ENCODE measurements at regions not wholly inside any gene's neighbourhood (a gene's known extent, or its start where the extent isn't known, plus 50 kb on each side); places are given as distances from the start of the nearest gene placed in this dataset.

DNA sequence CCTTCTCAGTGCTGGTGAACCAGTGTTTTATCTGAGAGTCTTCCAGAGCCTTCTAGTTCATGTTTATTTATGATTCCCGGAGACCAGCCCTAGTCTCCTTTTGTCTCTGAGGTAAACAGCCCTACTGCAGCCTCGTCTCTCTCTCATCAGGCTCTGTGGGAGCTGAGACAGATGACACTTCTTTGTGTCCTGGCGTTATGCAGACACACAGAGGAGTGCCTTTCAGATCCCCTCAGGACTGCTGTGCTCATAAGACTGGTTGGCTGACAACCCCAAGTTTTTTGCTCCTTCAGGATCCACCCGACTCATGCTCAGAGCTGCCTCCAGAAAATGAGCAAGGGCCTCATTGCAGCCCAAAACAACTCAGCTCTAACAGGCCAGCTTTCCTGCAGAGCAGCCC is 523.8 kb upstream of the SPHKAP start:
- no peak for DNase-seq (ENCODE audit: low read depth)

DNA sequence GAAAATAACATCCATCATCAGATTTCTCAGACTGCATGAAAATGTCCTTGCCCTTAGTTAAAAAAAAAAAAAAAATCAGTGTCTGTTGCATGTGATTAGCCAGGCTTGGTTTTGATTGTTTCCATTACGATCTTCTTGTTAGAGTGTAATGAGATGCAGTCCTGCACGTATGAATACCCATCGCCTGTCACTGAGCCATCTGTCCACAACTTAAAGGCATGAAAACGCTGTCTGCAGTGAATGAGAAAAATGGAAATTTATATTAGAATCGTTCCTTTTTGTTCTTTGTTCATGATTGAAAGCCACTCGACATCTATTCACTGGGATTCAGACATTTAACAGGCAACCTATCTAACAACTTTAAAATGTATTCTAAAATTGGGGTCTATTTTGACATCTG is 521.7 kb upstream of the SPHKAP start:
- DNase-seq (ENCODE audit: low read depth): no peak

GRCh38 chr2:228701506-228701905 is 520.0 kb upstream of the SPHKAP start:
- no peak for DNase-seq (ENCODE audit: low read depth)

- no peak for DNase-seq (ENCODE audit: low read depth)
Measured at GRCh38 chr2:228700638-228701037, 519.2 kb upstream of the SPHKAP start.

DNA sequence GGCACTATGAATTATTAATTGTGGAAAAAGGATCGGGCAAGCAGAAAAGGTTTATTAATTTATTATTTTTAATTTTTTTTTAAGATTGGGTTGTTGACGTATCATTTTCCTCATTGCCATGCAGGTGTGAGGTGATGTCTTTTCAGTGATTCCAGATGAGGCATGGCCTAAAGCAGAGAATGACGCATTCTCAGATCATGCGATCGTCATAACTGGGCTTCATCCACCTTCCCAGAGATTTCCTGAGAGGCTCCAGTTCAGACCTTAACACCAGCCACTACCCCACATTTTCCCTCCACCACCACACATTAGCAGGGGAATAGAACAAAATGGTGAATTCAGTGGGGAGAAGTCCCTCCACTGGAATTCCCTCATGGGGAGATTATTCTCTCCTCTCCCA is 518.4 kb upstream of the SPHKAP start:
- DNase-seq (ENCODE audit: low read depth): no peak

DNA sequence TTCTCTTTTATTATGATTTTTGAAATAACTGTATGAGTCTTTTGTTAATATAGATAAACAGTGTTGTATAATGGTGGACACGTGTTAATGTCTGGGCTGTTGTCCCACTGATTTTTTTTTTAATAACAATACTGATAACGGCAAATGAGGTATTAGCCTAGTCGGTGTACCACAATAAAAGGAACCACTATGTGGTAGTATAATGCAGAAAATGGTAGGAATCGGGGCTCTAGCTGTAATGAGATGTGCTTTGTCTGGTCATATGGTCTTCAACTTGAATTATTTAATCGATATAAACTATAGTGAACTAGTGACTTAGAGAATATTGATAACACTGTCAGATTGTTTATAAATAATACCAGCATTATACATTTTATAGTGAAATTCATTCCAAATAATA is 517.9 kb upstream of the SPHKAP start:
- DNase-seq (ENCODE audit: low read depth): no peak

DNA sequence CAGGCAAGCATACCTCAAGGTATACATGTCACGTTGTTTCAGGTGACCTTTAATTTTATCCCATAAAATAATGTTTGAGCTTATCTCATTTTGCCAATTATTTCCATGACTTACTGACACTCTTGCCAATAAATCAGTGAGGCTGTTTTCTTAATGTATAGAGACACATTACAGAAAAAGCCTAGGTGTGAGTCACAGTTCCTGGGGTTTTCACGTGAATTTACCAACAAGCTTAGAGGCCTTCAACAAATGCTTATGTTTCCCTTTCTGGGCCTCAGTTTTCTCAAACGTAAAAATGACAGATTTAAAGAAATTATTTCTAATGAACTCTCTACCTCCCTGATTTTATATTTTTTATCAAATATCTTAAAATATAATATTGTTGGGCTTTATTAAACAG is 517.5 kb upstream of the SPHKAP start:
- no peak for DNase-seq (ENCODE audit: low read depth)

GRCh38 chr2:228697456-228697855 is 516.0 kb upstream of the SPHKAP start:
- no peak for DNase-seq (ENCODE audit: low read depth)

DNA sequence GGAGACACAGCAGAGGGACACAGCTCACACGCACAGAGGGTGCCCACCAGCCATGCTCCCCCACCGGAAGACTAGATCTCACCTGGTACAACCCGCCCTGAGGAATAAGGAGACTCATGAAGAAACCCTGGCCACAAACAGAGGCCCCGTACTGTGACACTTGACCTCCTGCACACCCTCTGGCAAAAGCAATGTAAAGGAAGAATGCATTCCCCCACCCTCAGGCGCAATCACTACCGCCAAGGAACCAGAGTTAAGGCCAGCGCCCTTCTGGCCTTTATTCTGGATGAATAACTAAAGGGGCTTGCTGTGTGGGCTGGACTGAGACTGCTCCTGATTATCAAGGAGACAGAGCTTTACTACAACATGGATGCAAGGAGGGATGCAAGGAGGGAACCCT is 509.2 kb upstream of the SPHKAP start:
- no peak for DNase-seq (ENCODE audit: low read depth)

DNA sequence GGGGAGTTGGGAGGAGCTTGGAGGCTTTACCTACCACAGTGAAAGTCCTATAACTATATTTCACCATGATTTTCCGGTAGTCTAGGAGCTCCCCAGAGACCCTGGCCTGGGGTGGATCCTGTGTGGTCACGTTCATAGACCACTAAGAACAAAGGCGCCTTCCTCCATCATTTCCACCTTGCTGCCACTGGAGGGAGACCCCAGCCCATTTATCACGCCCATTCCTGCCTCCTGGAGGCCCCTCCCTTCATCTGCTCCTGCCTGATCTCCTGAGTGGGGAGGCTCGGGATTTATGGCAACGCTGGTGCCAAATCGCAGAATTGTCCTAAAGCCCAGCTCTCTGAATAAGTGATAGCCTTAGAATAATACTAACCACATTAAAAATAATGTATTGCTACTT is 507.6 kb upstream of the SPHKAP start:
- no peak for DNase-seq (ENCODE audit: low read depth)

DNA sequence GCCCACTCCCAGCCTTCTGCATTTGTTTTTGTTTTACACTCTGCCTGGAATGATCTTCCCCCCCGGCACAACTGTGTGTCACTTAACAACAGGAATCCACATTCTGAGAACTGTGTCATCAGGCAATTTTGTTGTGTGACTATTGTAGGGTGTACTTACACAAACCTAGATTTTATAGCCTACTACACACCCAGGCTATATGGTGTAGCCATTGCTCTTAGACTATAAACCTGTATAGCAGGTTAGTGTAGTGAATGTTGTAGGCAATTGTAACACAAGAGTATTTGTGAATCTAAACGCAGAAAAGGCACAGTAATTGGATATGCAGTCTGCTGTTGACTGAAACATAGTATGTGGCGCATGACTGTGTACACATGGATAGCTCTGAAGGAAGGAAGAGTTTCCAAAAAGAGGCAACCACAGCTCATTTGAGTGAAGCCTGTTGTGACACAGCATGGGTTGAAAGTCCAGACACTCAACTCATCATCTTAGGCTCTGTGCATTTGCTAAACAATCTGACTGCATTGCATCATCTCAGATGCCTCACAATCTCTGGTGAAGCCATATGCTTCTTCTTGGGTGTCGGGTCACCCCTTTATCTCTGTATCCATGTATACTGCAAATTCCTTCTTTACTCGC is 506.6 kb upstream of the SPHKAP start:
- no peak for DNase-seq (ENCODE audit: low read depth)

DNA sequence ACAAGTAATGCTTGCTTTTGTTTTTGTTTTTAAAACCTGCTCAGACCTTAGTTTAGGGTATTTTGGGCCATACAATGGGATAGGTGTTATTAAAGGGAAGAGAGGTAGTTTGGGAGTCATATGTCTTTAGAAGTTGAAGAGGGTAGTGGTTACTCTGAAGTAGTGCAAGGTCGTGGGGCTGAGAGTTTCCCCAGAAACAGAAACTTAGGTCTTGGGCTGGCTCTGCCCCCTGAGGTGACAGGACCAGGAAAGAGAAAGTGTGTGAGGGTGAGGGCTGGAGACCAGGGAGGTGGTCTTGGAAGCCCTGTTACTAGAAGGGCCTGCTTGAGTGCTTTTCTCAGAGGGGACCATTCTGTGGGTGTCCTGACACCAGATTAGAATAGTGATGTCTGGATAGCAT is 500.5 kb upstream of the SPHKAP start:
- no peak for DNase-seq (ENCODE audit: low read depth)

GRCh38 chr2:228681426-228681825 is 499.9 kb upstream of the SPHKAP start:
- no peak for DNase-seq (ENCODE audit: low read depth)

- no peak for DNase-seq (ENCODE audit: low read depth)
Measured at GRCh38 chr2:228678110-228678509, 496.6 kb upstream of the SPHKAP start.

GRCh38 chr2:228675646-228676045 is 494.2 kb upstream of the SPHKAP start:
- DNase-seq (ENCODE audit: low read depth): no peak

GRCh38 chr2:228675091-228675490 is 493.6 kb upstream of the SPHKAP start:
- no peak for DNase-seq (ENCODE audit: low read depth)

DNA sequence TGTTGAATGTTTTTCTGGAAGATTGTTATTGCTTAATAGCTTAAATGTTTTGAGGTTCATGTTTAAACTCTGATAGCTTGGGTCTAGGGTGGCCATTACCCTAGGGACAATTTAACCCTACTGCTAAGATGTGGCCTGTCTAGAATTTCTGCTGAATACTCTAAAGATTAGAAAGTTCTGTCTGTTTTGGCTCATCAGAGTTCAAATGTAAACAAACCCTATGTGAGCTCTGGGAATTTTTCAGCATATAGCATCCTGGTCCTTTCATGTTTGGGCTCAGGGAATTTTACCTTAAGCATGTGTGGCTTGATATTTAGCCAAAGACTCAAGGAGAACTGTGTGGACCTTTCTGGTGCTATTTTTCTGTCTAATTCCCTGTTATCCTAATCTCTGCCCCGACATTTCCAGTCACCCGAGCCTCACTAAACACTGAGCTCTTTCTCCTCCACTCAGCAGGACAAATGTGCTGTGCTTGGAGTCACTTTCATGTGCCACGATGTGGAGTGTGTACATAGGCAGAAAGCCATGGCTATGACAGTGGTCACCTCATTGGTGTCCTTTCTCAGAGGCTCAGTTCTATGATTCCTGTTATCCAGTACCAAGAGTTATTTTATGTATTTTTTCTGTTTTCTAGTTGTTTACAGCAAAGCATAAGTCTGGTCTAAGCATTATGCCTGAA is 492.5 kb upstream of the SPHKAP start:
- DNase-seq (ENCODE audit: low read depth): no peak

DNA sequence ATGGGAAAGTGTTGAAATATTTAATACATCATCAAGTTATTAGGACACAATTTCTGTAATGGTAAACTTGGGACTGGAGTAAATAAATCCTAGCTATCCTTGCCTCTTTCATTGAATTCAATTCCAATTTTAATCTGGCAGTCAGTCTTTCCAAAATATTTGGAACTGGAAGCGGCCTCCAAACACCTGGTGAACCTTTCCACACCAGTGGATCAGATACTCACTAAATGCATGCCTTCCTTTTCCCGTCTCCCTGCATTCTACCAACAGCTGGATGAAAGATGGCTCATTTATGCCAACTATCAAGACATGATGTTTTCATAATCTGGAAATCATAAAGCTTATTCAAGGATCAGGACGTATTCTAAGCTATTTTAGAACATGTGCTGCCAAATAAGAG is 488.2 kb upstream of the SPHKAP start:
- DNase-seq (ENCODE audit: low read depth): no peak

DNA sequence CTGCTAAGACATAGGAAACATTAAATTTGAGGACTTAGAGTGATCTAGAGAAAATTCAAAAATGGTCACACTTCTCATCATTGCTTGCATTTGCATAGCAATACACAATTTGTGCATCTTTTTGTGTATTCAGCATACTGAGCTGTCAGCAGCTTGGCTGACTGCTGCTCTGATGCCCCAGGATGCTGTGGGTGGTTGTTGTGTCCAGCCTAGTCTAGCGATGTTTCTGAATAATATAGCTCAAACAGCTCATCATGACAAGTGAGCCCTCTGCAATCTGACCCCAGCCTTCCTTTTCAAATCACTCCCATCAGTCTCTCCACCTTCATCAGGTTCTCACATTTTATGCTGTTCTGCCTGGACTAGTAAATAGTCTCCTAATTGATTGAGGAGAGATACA is 483.7 kb upstream of the SPHKAP start:
- DNase-seq (ENCODE audit: low read depth): no peak

GRCh38 chr2:228658998-228659397 is 477.5 kb upstream of the SPHKAP start:
- DNase-seq (ENCODE audit: low read depth): peak; percentile 80

GRCh38 chr2:228657807-228658402 is 476.4 kb upstream of the SPHKAP start:
- no peak for DNase-seq (ENCODE audit: low read depth)

GRCh38 chr2:228655331-228655730 is 473.8 kb upstream of the SPHKAP start:
- no peak for DNase-seq (ENCODE audit: low read depth)

DNA sequence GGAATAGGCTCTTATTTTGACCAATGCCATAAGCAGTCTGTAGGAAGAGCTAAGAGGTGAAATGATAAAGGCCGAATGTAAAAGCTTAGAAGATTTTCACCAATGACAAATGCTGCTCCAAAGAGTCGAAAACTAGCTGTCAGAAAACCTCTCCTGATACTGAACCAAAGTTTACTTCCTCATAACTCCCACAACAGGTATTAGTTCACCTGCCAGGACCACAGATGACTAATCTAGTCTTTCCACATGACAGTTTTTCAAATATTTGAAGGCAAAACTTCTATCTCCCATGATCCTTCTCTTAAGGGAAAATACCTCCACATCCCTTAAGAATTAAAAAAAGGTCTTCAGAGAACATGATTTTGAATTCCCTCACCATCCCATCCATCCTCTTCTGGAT is 473.2 kb upstream of the SPHKAP start:
- DNase-seq (ENCODE audit: low read depth): no peak

GRCh38 chr2:228653884-228654283 is 472.4 kb upstream of the SPHKAP start:
- no peak for DNase-seq (ENCODE audit: low read depth)

Measured in HS-5 (cell line).